ENCODE measurements at regions not wholly inside any gene's neighbourhood (a gene's known extent, or its start where the extent isn't known, plus 50 kb on each side); places are given as distances from the start of the nearest gene placed in this dataset.
"Not testable (repeated sequence)": the region's sequence is repeated elsewhere in the genome, so short reads cannot be mapped to it uniquely, and the experiment has no call there.

- DNase-seq = no peak
Measured at GRCh38 chr7:120163449-120163848, 109.5 kb upstream of the KCND2 start.

GRCh38 chr7:120165227-120165626 is 107.7 kb upstream of the KCND2 start:
- DNase-seq = no peak

GRCh38 chr7:120168066-120168465 is 104.9 kb upstream of the KCND2 start:
- DNase-seq = no peak

- no peak for DNase-seq
Measured at GRCh38 chr7:120169996-120170783, 102.8 kb upstream of the KCND2 start.

GRCh38 chr7:120170834-120171233 is 102.1 kb upstream of the KCND2 start:
- no peak for DNase-seq

GRCh38 chr7:120171406-120171805 is 101.6 kb upstream of the KCND2 start:
- DNase-seq = no peak

GRCh38 chr7:120180221-120180620 is 92.8 kb upstream of the KCND2 start:
- no peak for DNase-seq

GRCh38 chr7:120181499-120181898 is 91.5 kb upstream of the KCND2 start:
- no peak for DNase-seq

GRCh38 chr7:120184866-120185265 is 88.1 kb upstream of the KCND2 start:
- DNase-seq = no peak

GRCh38 chr7:120185940-120186682 is 86.9 kb upstream of the KCND2 start:
- no peak for DNase-seq

- DNase-seq = no peak
Measured at GRCh38 chr7:120186688-120187087, 86.3 kb upstream of the KCND2 start.

- DNase-seq = no peak
Measured at GRCh38 chr7:120189623-120190022, 83.4 kb upstream of the KCND2 start.

GRCh38 chr7:120190109-120190508 is 82.9 kb upstream of the KCND2 start:
- no peak for DNase-seq

- DNase-seq = no peak
Measured at GRCh38 chr7:120190566-120190965, 82.4 kb upstream of the KCND2 start.

- not testable (repeated sequence) for DNase-seq
Measured at GRCh38 chr7:120191423-120191822, 81.6 kb upstream of the KCND2 start.

- DNase-seq = no peak
Measured at GRCh38 chr7:120201290-120201689, 71.7 kb upstream of the KCND2 start.

GRCh38 chr7:120205101-120205500 is 67.9 kb upstream of the KCND2 start:
- DNase-seq = no peak

GRCh38 chr7:120207037-120207436 is 65.9 kb upstream of the KCND2 start:
- no peak for DNase-seq

GRCh38 chr7:120215654-120216053 is 57.3 kb upstream of the KCND2 start:
- DNase-seq = no peak

GRCh38 chr7:120216947-120217346 is 56.0 kb upstream of the KCND2 start:
- no peak for DNase-seq

GRCh38 chr7:120218712-120219111 is 54.3 kb upstream of the KCND2 start:
- no peak for DNase-seq

GRCh38 chr7:120221666-120222065 is 51.3 kb upstream of the KCND2 start:
- DNase-seq = no peak

Measured in stimulated activated CD4-positive, alpha-beta T cell treated with anti-CD3 and anti-CD28 coated beads, Interleukin-1b, Interleukin-23, amount 100 ng/mL, for 48 hours (primary cell).